GM12864 (cell line): ENCODE measurements at regions not wholly inside any gene's neighbourhood (a gene's known extent, or its start where the extent isn't known, plus 50 kb on each side); places are given as distances from the start of the nearest gene placed in this dataset.

ENCODE experiments used
- DNase-seq: peaks from one replicate; pipeline ENCODE4 v3.0.0-alpha.2; 2011; ENCODE audit warnings: low read depth
- H3K4me3 ChIP-seq: 2 replicates; pipeline ENCODE4 v1.5.1; 2011; ENCODE audit warnings: mild to moderate bottlenecking, low read depth, low read length, control low read depth
- CTCF ChIP-seq: IDR thresholded peaks from 2 replicates; pipeline ENCODE4 v1.5.1; 2011; ENCODE audit warnings: low read depth, mild to moderate bottlenecking, moderate library complexity, low read length, control low read depth, inconsistent platforms; ENCODE audit errors: missing control alignments

GRCh38 chr2:150088538-150088937 is 398.9 kb downstream of the RND3 start:
- H3K4me3 ChIP-seq = no peak overlapping the region
- TF ChIP-seq CTCF = no peak
- DNase-seq = no peak

DNA sequence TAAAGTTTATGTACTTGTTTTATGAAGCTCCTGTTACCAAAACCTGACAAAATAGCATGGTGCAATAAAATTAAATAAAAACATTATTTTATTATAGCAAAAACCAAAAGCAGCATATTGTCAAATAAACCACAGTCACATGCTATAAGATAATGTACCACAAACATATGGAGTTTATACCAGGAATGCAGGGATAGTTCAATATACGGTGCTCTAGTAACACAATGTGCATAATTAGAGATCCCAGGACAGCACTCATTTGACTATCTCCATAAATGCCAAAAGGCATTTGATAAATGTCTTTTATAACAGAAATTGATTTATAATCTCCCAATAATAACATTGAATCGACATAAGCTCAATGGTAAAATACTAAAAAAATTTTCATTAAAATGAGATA is 402.0 kb downstream of the RND3 start:
- DNase-seq = no peak
- no peak overlapping the region for H3K4me3 ChIP-seq
- no peak for TF ChIP-seq CTCF

GRCh38 chr2:150081775-150082481 is 405.5 kb downstream of the RND3 start:
- DNase-seq = no peak
- H3K4me3 ChIP-seq = no peak overlapping the region
- no peak for TF ChIP-seq CTCF

GRCh38 chr2:150076281-150076680 is 411.2 kb downstream of the RND3 start:
- no peak for TF ChIP-seq CTCF
- no peak for DNase-seq
- no peak overlapping the region for H3K4me3 ChIP-seq

DNA sequence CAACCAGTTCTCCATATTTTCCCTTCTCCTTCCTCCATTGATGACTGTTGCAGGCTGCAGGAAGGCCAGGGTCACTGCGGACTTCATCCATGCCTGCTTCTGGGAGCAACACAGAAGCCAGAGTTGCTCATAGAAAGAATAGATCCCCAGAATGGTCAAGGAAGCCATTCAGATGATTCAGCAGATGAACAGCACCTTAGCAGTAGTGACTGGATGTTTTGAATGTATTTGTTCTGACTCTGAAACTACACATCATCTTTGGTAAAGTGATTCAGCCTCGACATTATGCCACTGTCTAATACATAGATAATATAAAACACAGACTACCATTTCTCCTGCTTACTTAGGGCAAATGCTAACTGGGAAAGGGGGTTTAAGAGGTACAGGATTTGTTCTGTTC is 411.6 kb downstream of the RND3 start:
- no peak overlapping the region for H3K4me3 ChIP-seq
- TF ChIP-seq CTCF = no peak
- no peak for DNase-seq

DNA sequence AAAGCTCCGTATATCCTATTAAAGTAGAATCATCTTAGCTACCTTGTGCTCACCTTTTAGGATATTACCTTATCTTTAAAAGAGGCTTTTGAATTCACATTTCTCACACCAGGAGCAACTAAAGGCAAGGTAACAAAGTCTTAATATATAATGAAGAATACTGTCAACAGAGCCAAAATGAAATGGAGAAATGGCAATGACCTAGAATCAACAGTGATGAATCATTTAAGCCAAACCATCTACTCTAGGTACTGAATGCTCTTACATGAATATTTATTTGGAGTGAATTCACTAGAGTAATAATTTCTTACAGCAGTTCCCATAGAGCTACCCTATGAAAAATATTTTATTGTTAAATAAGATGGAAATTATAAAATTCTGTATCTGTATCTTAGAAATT is 421.0 kb downstream of the RND3 start:
- H3K4me3 ChIP-seq = no peak overlapping the region
- DNase-seq = no peak
- no peak for TF ChIP-seq CTCF

GRCh38 chr2:150063931-150064548 is 423.4 kb downstream of the RND3 start:
- no peak for TF ChIP-seq CTCF
- no peak for DNase-seq
- H3K4me3 ChIP-seq = no peak overlapping the region
